GM12878 (cell line): ENCODE measurements at regions not wholly inside any gene's neighbourhood (a gene's known extent, or its start where the extent isn't known, plus 50 kb on each side); places are given as distances from the start of the nearest gene placed in this dataset.

Experiments
- ATAC-seq: fragments of 200-7000 bp; cut with Tn5 transposase; 3 replicates; pipeline ENCODE4 v1.9.1; 2020; ENCODE audit warnings: mild to moderate bottlenecking, moderate library complexity
- BruUV-seq: library from RNA; stranded (reverse); fragments of 400-500 nt; replicated peaks from 2 replicates; lab custom pipeline; 2021; lab: Mats Ljungman, UMichigan
- CTCF ChIA-PET: fragments of 300-600 bp; sonication (Branson Sonifier 250); formaldehyde crosslinking; extraction: SDS; loops from one replicate; lab custom pipeline; 2021; ENCODE audit warnings: inconsistent platforms; lab: Yijun Ruan, JAX
- POLR2A ChIA-PET: fragments of 350-600 bp; formaldehyde crosslinking; extraction: SDS; loops from one replicate; lab custom pipeline; 2021; ENCODE audit warnings: inconsistent platforms; lab: Charles Lee
- RAD21 ChIA-PET: fragments of 300-600 bp; sonication (Branson Sonifier 250); formaldehyde crosslinking; loops from one replicate; lab custom pipeline; 2023; ENCODE audit warnings: antibody characterized with exemption; ENCODE audit not compliant: unreplicated experiment; lab: Charles Lee
- SMC1A ChIA-PET: fragments of 300-600 bp; sonication (Branson Sonifier 250); formaldehyde crosslinking; loops from one replicate; lab custom pipeline; 2023; ENCODE audit not compliant: unreplicated experiment, uncharacterized antibody; lab: Charles Lee
- DNase-seq: peaks from one replicate; pipeline ENCODE4 v3.0.0-alpha.2; 2011; ENCODE audit warnings: low read depth, low spot score
- FAIRE-seq: peaks from 3 replicates; lab custom pipeline; 2011; peaks lifted over from hg19 to GRCh38; lab: Jason Lieb, UNC
- H2AFZ ChIP-seq: 2 replicates; pipeline ENCODE4 v1.6.0; 2011; ENCODE audit warnings: low read depth, low read length, control low read depth; ENCODE audit not compliant: control insufficient read depth
- H3K27ac ChIP-seq: 2 replicates; pipeline ENCODE4 v1.5.1; 2011; ENCODE audit warnings: control low read depth; ENCODE audit not compliant: control insufficient read depth, insufficient read depth
- H3K27me3 ChIP-seq, 2 experiments: replicated peaks in 1 of 2; 2 replicates each; pipeline versions ENCODE4 v1.6.0 to v1.6.1; 2011; ENCODE audit warnings: low read length in 1 of 2; ENCODE audit not compliant: control insufficient read depth in 2 of 2, insufficient read depth in 2 of 2
- H3K36me3 ChIP-seq, 2 experiments: 2 replicates each; pipeline ENCODE4 v1.5.1; 2011; ENCODE audit warnings: low read length in 1 of 2; ENCODE audit not compliant: control insufficient read depth in 2 of 2, insufficient read depth in 2 of 2
- H3K4me1 ChIP-seq: 2 replicates; pipeline ENCODE4 v1.6.1; 2011; ENCODE audit warnings: mild to moderate bottlenecking, low read length, moderate library complexity, mixed read lengths; ENCODE audit not compliant: control insufficient read depth, insufficient read depth
- H3K4me2 ChIP-seq: 2 replicates; pipeline ENCODE4 v1.6.0; 2011; ENCODE audit warnings: control low read depth; ENCODE audit not compliant: control insufficient read depth, insufficient read depth
- H3K4me3 ChIP-seq: fragments of 200-600 bp; sonication (generic); 2 replicates; pipeline ENCODE4 v1.5.1; 2016
- H3K79me2 ChIP-seq: 2 replicates; pipeline ENCODE4 v1.6.0; 2011; ENCODE audit warnings: low read length; ENCODE audit not compliant: control insufficient read depth, insufficient read depth
- H3K9ac ChIP-seq: 2 replicates; pipeline ENCODE4 v1.8.0; 2011; ENCODE audit warnings: low read length, control low read depth, mixed read lengths; ENCODE audit not compliant: control insufficient read depth, insufficient read depth
- H3K9me3 ChIP-seq: replicated peaks from 3 replicates; pipeline ENCODE4 v1.5.1; 2011; ENCODE audit warnings: mild to moderate bottlenecking, low read length; ENCODE audit not compliant: control insufficient read depth, insufficient read depth
- H4K20me1 ChIP-seq: 2 replicates; pipeline ENCODE4 v1.6.0; 2011; ENCODE audit not compliant: control insufficient read depth, insufficient read depth
- BHLHE40 ChIP-seq, 2 experiments: fragments of 450-650 bp in 1 of 2; IDR thresholded peaks; 2 replicates each; pipeline ENCODE4 v1.6.1; 2011 to 2017; ENCODE audit warnings: low read depth in 2 of 2, borderline replicate concordance in 1 of 2, improper control_type of control experiment in 1 of 2, low read length in 1 of 2, mild to moderate bottlenecking in 1 of 2
- BMI1 ChIP-seq: fragments of 450-650 bp; IDR thresholded peaks from 2 replicates; pipeline ENCODE4 v1.6.1; 2016; ENCODE audit warnings: mild to moderate bottlenecking, moderate library complexity, borderline replicate concordance
- BRCA1 ChIP-seq: IDR thresholded peaks from 2 replicates; pipeline ENCODE4 v1.6.1; 2011; ENCODE audit warnings: low read depth, low read length, improper control_type of control experiment
- CBFB ChIP-seq: IDR thresholded peaks from 2 replicates; pipeline ENCODE4 v1.6.1; 2016; ENCODE audit warnings: antibody characterized with exemption, low read depth
- FOS ChIP-seq: IDR thresholded peaks from 3 replicates; pipeline ENCODE4 v1.6.1; 2011; ENCODE audit warnings: borderline replicate concordance; ENCODE audit not compliant: insufficient read length; ENCODE audit errors: extremely low read depth
- FOXK2 ChIP-seq: fragments of 450-650 bp; IDR thresholded peaks from 2 replicates; pipeline ENCODE4 v1.6.1; 2017; ENCODE audit warnings: mild to moderate bottlenecking, moderate library complexity
- FOXM1 ChIP-seq: IDR thresholded peaks from 2 replicates; pipeline ENCODE4 v1.6.1; 2012; ENCODE audit warnings: low read depth, mild to moderate bottlenecking, inconsistent platforms, low read length, moderate library complexity
- IKZF1 ChIP-seq: fragments of 450-650 bp; conservative IDR thresholded peaks from 2 replicates; pipeline ENCODE4 v1.6.1; 2017; ENCODE audit warnings: antibody characterized with exemption, mild to moderate bottlenecking
- IRF3 ChIP-seq: fragments of 450-650 bp; IDR thresholded peaks from 2 replicates; pipeline ENCODE4 v1.6.1; 2014; ENCODE audit warnings: mild to moderate bottlenecking
- LARP7 ChIP-seq: fragments of 450-650 bp; IDR thresholded peaks from 2 replicates; pipeline ENCODE4 v1.6.1; 2017; ENCODE audit warnings: mild to moderate bottlenecking
- MTA3 ChIP-seq: IDR thresholded peaks from 2 replicates; pipeline ENCODE4 v1.6.1; 2012; ENCODE audit warnings: low read length, inconsistent platforms, borderline replicate concordance
- NFYA ChIP-seq: IDR thresholded peaks from 2 replicates; pipeline ENCODE4 v1.6.1; 2011; ENCODE audit warnings: low read depth, mild to moderate bottlenecking, low read length, improper control_type of control experiment, borderline replicate concordance
- NR2F1 ChIP-seq: fragments of 450-650 bp; conservative IDR thresholded peaks from 2 replicates; pipeline ENCODE4 v1.6.1; 2017; ENCODE audit warnings: mild to moderate bottlenecking
- PBX3 ChIP-seq: IDR thresholded peaks from 2 replicates; pipeline ENCODE4 v1.6.1; 2011; ENCODE audit warnings: mild to moderate bottlenecking, low read depth, low read length, moderate library complexity; ENCODE audit not compliant: insufficient replicate concordance
- POU2F2 ChIP-seq: IDR thresholded peaks from 3 replicates; pipeline ENCODE4 v1.6.1; 2011; ENCODE audit warnings: low read depth, mild to moderate bottlenecking, low read length, borderline replicate concordance
- RAD51 ChIP-seq: fragments of 450-650 bp; IDR thresholded peaks from 2 replicates; pipeline ENCODE4 v1.6.1; 2016; ENCODE audit warnings: moderate library complexity, mild to moderate bottlenecking, inconsistent platforms
- RUNX3 ChIP-seq: IDR thresholded peaks from 2 replicates; pipeline ENCODE4 v1.6.1; 2012; ENCODE audit warnings: low read length, inconsistent platforms
- TARDBP ChIP-seq: IDR thresholded peaks from 2 replicates; pipeline ENCODE4 v1.6.1; 2016; ENCODE audit warnings: borderline replicate concordance
- TCF7 ChIP-seq: IDR thresholded peaks from 2 replicates; pipeline ENCODE4 v1.6.1; 2014; ENCODE audit warnings: antibody characterized with exemption, borderline replicate concordance
- ZNF622 ChIP-seq: fragments of 450-650 bp; IDR thresholded peaks from 2 replicates; pipeline ENCODE4 v1.6.1; 2017; ENCODE audit warnings: mild to moderate bottlenecking, inconsistent platforms
- WGBS: methylation state at CpG from one replicate; pipeline ENCODE4 v1.1.6; 2016; ENCODE audit warnings: low lambda C conversion rate; ENCODE audit not compliant: insufficient replicate concordance, insufficient coverage; ENCODE audit errors: missing lambda C conversion rate; 5-methylcytosine and 5-hydroxymethylcytosine counted together
- in situ Hi-C: fragments of 300-500 bp; cut with MboI; formaldehyde crosslinking; loops from 9 replicates; pipeline ENCODE4 v1.14.3; 2018; ENCODE audit warnings: mixed read lengths
- intact Hi-C: fragments of 100-400 bp; cut with micrococcal nuclease; formaldehyde crosslinking; loops from one replicate; pipeline ENCODE4 v1.14.2; 2022; ENCODE audit not compliant: unreplicated experiment

GRCh38 chr9:135341612-135342169 lies 137.9 kb upstream of the PPP1R26 start (continued):
- TF ChIP-seq POU2F2: no peak

- Histone ChIP-seq H3K27ac (no peak overlapping the region), H2AFZ (no peak overlapping the region), H4K20me1 (no peaks in the 10 kb centered on the region), H3K4me1 (no peaks in the 10 kb centered on the region), H3K9me3 (no peaks in the 10 kb centered on the region), H3K27me3 (peaks cover 0 to 4% of the 10 kb centered on the region in 2 experiments; a peak in 2 of 4 replicates), H3K79me2 (no peaks in the 10 kb centered on the region), H3K4me2 (no peak overlapping the region), H3K4me3 (no peak overlapping the region), H3K9ac (no peak overlapping the region), H3K36me3 (no peaks in the 10 kb centered on the region)
- DNase-seq: no peak
- SMC1A ChIA-PET: no interaction called here
- POLR2A ChIA-PET: no interaction called here
- TF ChIP-seq IRF3 (no peak), ZNF622 (no peak), PBX3 (no peak), LARP7 (no peak), RUNX3 (no peak), NR2F1 (no peak), NFYA (no peak), RAD51 (no peak), TCF7 (no peak), FOXM1 (no peak), MTA3 (no peak), CBFB (no peak), TARDBP (no peak), BHLHE40 (IDR thresholded peaks at IDR 0.05; ENCODE audit: borderline replicate concordance in 1 of 2, low read depth in 2 of 2, low read length in 1 of 2) (no peak), BRCA1 (no peak), IKZF1 (no peak), BMI1 (no peak), FOXK2 (no peak), FOS (no peak)
- intact Hi-C loops: no loop called here
- CTCF ChIA-PET: interaction anchor here (0.6 to 0.7 kb wide), 2 partner anchors 261 to 653 kb away, joined by 3 read pairs; no protein-coding TSS in a partner anchor
- RAD21 ChIA-PET: no interaction called here
- WGBS: 6% methylated on average over 22 of the region's 23 CpGs
- ATAC-seq: no peak
- in situ Hi-C loops: loop anchor here (10.0 kb wide), 1 partner anchor 648 kb away; no protein-coding TSS in a partner anchor
- no peak for FAIRE-seq
- no TSS peak for BruUV-seq
Observed at GRCh38 chr9:135342206-135343130, 137.1 kb upstream of the PPP1R26 start.
